ENCODE measurements at regions not wholly inside any gene's neighbourhood (a gene's known extent, or its start where the extent isn't known, plus 50 kb on each side); places are given as distances from the start of the nearest gene placed in this dataset.

DNA sequence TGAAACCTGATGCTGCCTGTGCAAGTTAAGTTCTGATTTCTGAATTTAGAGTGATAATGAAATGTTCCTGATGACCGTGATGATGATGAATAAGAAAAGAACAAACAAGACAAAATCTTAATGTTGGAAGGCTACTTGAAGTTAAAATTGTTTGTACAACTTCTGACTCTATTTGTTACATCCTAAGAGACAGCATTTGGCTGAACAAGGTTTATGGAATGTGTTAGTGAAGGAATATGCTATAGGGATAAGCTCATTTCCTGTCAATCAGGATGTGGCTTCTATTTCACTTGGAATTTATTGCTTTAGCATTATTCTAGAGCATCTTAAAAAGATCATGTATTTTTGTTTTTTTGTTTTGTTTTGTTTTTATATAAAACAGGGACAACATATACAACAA is 267.5 kb downstream of the FAT4 start:
- no peak overlapping the region for H3K4me3 ChIP-seq (ENCODE audit: control extremely low read depth in 1 of 5, extremely low read depth in 1 of 5, insufficient read depth in 1 of 5, low read depth in 2 of 5, low read length in 4 of 5)
- DNase-seq (no peak), ATAC-seq (ENCODE audit: low read depth) (no peak)
- Mint-ChIP-seq H3K27ac (no peak overlapping the region), H3K27me3 (no peaks in the 10 kb centered on the region), H3K4me3 (no peak overlapping the region), H3K9me3 (ENCODE audit: insufficient read depth) (peaks cover 3% of the 10 kb centered on the region), H3K4me1 (no peaks in the 10 kb centered on the region)
- TF ChIP-seq, protein P1, sequence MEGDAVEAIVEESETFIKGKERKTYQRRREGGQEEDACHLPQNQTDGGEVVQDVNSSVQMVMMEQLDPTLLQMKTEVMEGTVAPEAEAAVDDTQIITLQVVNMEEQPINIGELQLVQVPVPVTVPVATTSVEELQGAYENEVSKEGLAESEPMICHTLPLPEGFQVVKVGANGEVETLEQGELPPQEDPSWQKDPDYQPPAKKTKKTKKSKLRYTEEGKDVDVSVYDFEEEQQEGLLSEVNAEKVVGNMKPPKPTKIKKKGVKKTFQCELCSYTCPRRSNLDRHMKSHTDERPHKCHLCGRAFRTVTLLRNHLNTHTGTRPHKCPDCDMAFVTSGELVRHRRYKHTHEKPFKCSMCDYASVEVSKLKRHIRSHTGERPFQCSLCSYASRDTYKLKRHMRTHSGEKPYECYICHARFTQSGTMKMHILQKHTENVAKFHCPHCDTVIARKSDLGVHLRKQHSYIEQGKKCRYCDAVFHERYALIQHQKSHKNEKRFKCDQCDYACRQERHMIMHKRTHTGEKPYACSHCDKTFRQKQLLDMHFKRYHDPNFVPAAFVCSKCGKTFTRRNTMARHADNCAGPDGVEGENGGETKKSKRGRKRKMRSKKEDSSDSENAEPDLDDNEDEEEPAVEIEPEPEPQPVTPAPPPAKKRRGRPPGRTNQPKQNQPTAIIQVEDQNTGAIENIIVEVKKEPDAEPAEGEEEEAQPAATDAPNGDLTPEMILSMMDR (IDR thresholded peaks at IDR 0.05), result no peak
- no peak for TF ChIP-seq EZH2 (IDR thresholded peaks at IDR 0.05; ENCODE audit: borderline replicate concordance, insufficient read depth, low read depth, low read length, poor library complexity, severe bottlenecking)
- no peak overlapping the region for H3K27ac ChIP-seq (ENCODE audit: low read length in 2 of 2)
- H3K9ac ChIP-seq (ENCODE audit: low read length), result no peak overlapping the region
- H3K79me2 ChIP-seq (ENCODE audit: control insufficient read depth, insufficient read depth, low read length), result no peaks in the 10 kb centered on the region
- no peak overlapping the region for H2AFZ ChIP-seq (ENCODE audit: insufficient read depth, low read depth, low read length, poor library complexity, severe bottlenecking)
- intact Hi-C loops (cut with micrococcal nuclease), result no loop called here
- no peak overlapping the region for H3K4me2 ChIP-seq (replicated peaks; ENCODE audit: low read depth, low read length, poor library complexity, severe bottlenecking)
- no peaks in the 10 kb centered on the region for H3K4me1 ChIP-seq (ENCODE audit: control insufficient read depth in 2 of 2, insufficient read depth in 2 of 2, low read length in 2 of 2)
- H3K36me3 ChIP-seq (replicated peaks in 1 of 2; ENCODE audit: control extremely low read depth in 1 of 2, control insufficient read depth in 1 of 2, extremely low read depth in 1 of 2, insufficient read depth in 2 of 2, low read length in 1 of 2), result no peaks in the 10 kb centered on the region
- ChIA-PET CTCF (no interaction called here), POLR2A (no interaction called here)
- WGBS (ENCODE audit: insufficient coverage), result no CpG with 5 or more reads among the region's 1 CpG
- H4K20me1 ChIP-seq (ENCODE audit: control insufficient read depth, insufficient read depth, low read length, poor library complexity, severe bottlenecking), result no peaks in the 10 kb centered on the region
- H3K27me3 ChIP-seq (replicated peaks in 1 of 4; ENCODE audit: control extremely low read depth in 1 of 4, control insufficient read depth in 3 of 4, insufficient read depth in 4 of 4, low read length in 3 of 4), result no peaks in the 10 kb centered on the region
- no peaks in the 10 kb centered on the region for H3K9me3 ChIP-seq (ENCODE audit: control extremely low read depth in 1 of 3, control insufficient read depth in 2 of 3, insufficient read depth in 1 of 3, low read length in 2 of 3)

DNA sequence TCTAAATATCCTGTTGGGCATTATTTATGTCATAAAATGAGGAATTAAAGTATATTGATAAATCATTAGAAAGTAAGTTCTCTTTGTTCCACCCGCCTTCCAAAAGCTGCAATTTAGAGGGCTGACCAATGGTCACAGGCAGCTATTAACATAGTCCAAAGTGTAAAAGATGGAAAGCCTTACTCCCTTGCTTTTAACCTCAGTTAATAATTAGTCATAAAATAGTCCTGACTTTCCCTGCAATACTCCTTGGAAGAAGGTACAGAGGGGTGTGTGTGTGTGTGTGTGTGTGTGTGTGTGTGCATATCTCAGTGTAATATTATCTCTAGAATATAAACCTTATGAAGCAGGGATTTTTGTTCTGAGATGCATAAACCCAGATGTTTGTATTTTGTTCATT is 275.4 kb downstream of the FAT4 start:
- Mint-ChIP-seq H3K27me3 (no peaks in the 10 kb centered on the region), H3K4me3 (no peak overlapping the region), H3K9me3 (ENCODE audit: insufficient read depth) (no peaks in the 10 kb centered on the region), H3K4me1 (no peaks in the 10 kb centered on the region), H3K27ac (no peak overlapping the region)
- DNase-seq (no peak), ATAC-seq (ENCODE audit: low read depth) (no peak)
- Histone ChIP-seq H3K9ac (ENCODE audit: low read length) (no peak overlapping the region), H3K4me1 (ENCODE audit: control insufficient read depth in 2 of 2, insufficient read depth in 2 of 2, low read length in 2 of 2) (no peaks in the 10 kb centered on the region), H3K27ac (ENCODE audit: low read length in 2 of 2) (no peak overlapping the region), H4K20me1 (ENCODE audit: control insufficient read depth, insufficient read depth, low read length, poor library complexity, severe bottlenecking) (no peaks in the 10 kb centered on the region), H3K4me2 (replicated peaks; ENCODE audit: low read depth, low read length, poor library complexity, severe bottlenecking) (no peak overlapping the region), H3K79me2 (ENCODE audit: control insufficient read depth, insufficient read depth, low read length) (no peaks in the 10 kb centered on the region), H3K4me3 (ENCODE audit: control extremely low read depth in 1 of 5, extremely low read depth in 1 of 5, insufficient read depth in 1 of 5, low read depth in 2 of 5, low read length in 4 of 5) (no peak overlapping the region), H3K27me3 (replicated peaks in 1 of 4; ENCODE audit: control extremely low read depth in 1 of 4, control insufficient read depth in 3 of 4, insufficient read depth in 4 of 4, low read length in 3 of 4) (no peaks in the 10 kb centered on the region), H3K36me3 (replicated peaks in 1 of 2; ENCODE audit: control extremely low read depth in 1 of 2, control insufficient read depth in 1 of 2, extremely low read depth in 1 of 2, insufficient read depth in 2 of 2, low read length in 1 of 2) (no peaks in the 10 kb centered on the region), H2AFZ (ENCODE audit: insufficient read depth, low read depth, low read length, poor library complexity, severe bottlenecking) (no peak overlapping the region), H3K9me3 (ENCODE audit: control extremely low read depth in 1 of 3, control insufficient read depth in 2 of 3, insufficient read depth in 1 of 3, low read length in 2 of 3) (no peaks in the 10 kb centered on the region)
- intact Hi-C loops (cut with micrococcal nuclease), result no loop called here
- CTCF ChIA-PET, result no interaction called here
- WGBS (ENCODE audit: insufficient coverage), result no CpG with 5 or more reads among the region's 1 CpG
- POLR2A ChIA-PET, result no interaction called here
- no peak for TF ChIP-seq EZH2 (IDR thresholded peaks at IDR 0.05; ENCODE audit: borderline replicate concordance, insufficient read depth, low read depth, low read length, poor library complexity, severe bottlenecking)
- TF ChIP-seq, protein P1 (IDR thresholded peaks at IDR 0.05), result no peak

Data from B cell (primary cell).